ENCODE measurements at regions not wholly inside any gene's neighbourhood (a gene's known extent, or its start where the extent isn't known, plus 50 kb on each side); places are given as distances from the start of the nearest gene placed in this dataset.

DNA sequence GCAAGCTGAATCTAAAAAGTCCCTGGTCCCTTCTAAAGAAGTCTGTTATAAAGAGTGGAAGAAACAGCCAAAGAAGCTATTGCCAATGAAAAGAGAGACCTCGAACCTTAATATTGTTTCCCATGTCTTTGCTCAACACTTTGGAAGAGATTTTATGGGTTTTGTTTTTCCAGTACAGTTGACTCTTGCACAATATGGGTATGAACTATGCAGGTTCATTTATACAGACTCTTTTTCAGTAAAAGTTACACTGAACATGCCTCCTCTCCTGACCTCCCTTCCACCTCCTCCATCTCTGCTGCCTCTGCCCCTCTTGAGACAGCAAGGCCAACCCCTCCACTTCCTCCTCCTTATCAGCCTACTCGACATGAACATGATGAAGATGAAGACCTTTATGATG, 332.5 kb downstream of the SETD4 start:
- no peak for TF ChIP-seq CTCF (IDR thresholded peaks at IDR 0.05)
- TF ChIP-seq POLR2A (IDR thresholded peaks at IDR 0.05), result no peak

Data from tibial nerve (tissue), 3 donors.